ENCODE measurements at regions not wholly inside any gene's neighbourhood (a gene's known extent, or its start where the extent isn't known, plus 50 kb on each side); places are given as distances from the start of the nearest gene placed in this dataset.
"Not testable (repeated sequence)": the region's sequence is repeated elsewhere in the genome, so short reads cannot be mapped to it uniquely, and the experiment has no call there.

- DNase-seq (ENCODE audit: low spot score): no peak
These were observed 102.7 kb downstream of the TMEM215 start for GRCh38 chr9:32886021-32886420.

GRCh38 chr9:32894485-32894884 is 106.9 kb downstream of the APTX start:
- DNase-seq (ENCODE audit: low spot score): not testable (repeated sequence)

- DNase-seq (ENCODE audit: low spot score): peak; percentile 52
These were observed 102.2 kb downstream of the APTX start for GRCh38 chr9:32899181-32899580.

GRCh38 chr9:32899761-32900160 is 101.7 kb downstream of the APTX start:
- no peak for DNase-seq (ENCODE audit: low spot score)

GRCh38 chr9:32906213-32906612 is 95.2 kb downstream of the APTX start:
- DNase-seq (ENCODE audit: low spot score): no peak

- no peak for DNase-seq (ENCODE audit: low spot score)
These were observed 85.6 kb downstream of the APTX start for GRCh38 chr9:32915802-32916201.

GRCh38 chr9:32918628-32919027 is 82.8 kb downstream of the APTX start:
- DNase-seq (ENCODE audit: low spot score): no peak
